ENCODE measurements at regions not wholly inside any gene's neighbourhood (a gene's known extent, or its start where the extent isn't known, plus 50 kb on each side); places are given as distances from the start of the nearest gene placed in this dataset.

- no peak for TF ChIP-seq TAF1 (IDR thresholded peaks at IDR 0.05; ENCODE audit: low read depth, low read length)
- no peak for TF ChIP-seq POLR2A (IDR thresholded peaks at IDR 0.05; ENCODE audit: low read depth, low read length)
- no peak for TF ChIP-seq POLR2AphosphoS5 (IDR thresholded peaks at IDR 0.05; ENCODE audit: low read depth, low read length)
- TF ChIP-seq SPI1 (IDR thresholded peaks at IDR 0.05; ENCODE audit: low read depth, low read length): no peak
- no peak for TF ChIP-seq PAX5 (IDR thresholded peaks at IDR 0.05; ENCODE audit: insufficient read depth, low read length, severe bottlenecking)
- no peak for TF ChIP-seq POU2F2 (IDR thresholded peaks at IDR 0.05; ENCODE audit: low read depth, low read length)
Observed at GRCh38 chrX:150234126-150234525, 129.0 kb upstream of the MAMLD1 start.
